ENCODE measurements at regions not wholly inside any gene's neighbourhood (a gene's known extent, or its start where the extent isn't known, plus 50 kb on each side); places are given as distances from the start of the nearest gene placed in this dataset.
"Not testable (repeated sequence)": the region's sequence is repeated elsewhere in the genome, so short reads cannot be mapped to it uniquely, and the experiment has no call there.

- no peak for DNase-seq
Measured at GRCh38 chr6:84862843-84863242, 98.4 kb upstream of the TBX18 start.

GRCh38 chr6:84860920-84861319, 96.5 kb upstream of the TBX18 start:
- DNase-seq: no peak

GRCh38 chr6:84860509-84860908, 96.1 kb upstream of the TBX18 start:
- no peak for DNase-seq

- DNase-seq: no peak
Measured at GRCh38 chr6:84854811-84855400, 90.5 kb upstream of the TBX18 start.

- no peak for DNase-seq
Measured at GRCh38 chr6:84853901-84854300, 89.5 kb upstream of the TBX18 start.

GRCh38 chr6:84848960-84849359, 84.6 kb upstream of the TBX18 start:
- DNase-seq: no peak

- no peak for DNase-seq
Measured at GRCh38 chr6:84847390-84848160, 83.2 kb upstream of the TBX18 start.

GRCh38 chr6:84842525-84843166, 78.2 kb upstream of the TBX18 start:
- no peak for DNase-seq

GRCh38 chr6:84837068-84837866, 72.9 kb upstream of the TBX18 start:
- not testable (repeated sequence) for DNase-seq

- DNase-seq: no peak
Measured at GRCh38 chr6:84836366-84836765, 72.0 kb upstream of the TBX18 start.

GRCh38 chr6:84835340-84835739, 70.9 kb upstream of the TBX18 start:
- no peak for DNase-seq

GRCh38 chr6:84831924-84832323, 67.5 kb upstream of the TBX18 start:
- not testable (repeated sequence) for DNase-seq

GRCh38 chr6:84825461-84825860, 61.1 kb upstream of the TBX18 start:
- no peak for DNase-seq

- not testable (repeated sequence) for DNase-seq
Measured at GRCh38 chr6:84821314-84821713, 56.9 kb upstream of the TBX18 start.

- DNase-seq: no peak
Measured at GRCh38 chr6:84816741-84817140, 52.3 kb upstream of the TBX18 start.

GRCh38 chr6:84815896-84816735, 51.7 kb upstream of the TBX18 start:
- no peak for DNase-seq

Data from NCI-H526 treated with DMSO at 0.1 percent for 48 hours (cell line).